ENCODE measurements at regions not wholly inside any gene's neighbourhood (a gene's known extent, or its start where the extent isn't known, plus 50 kb on each side); places are given as distances from the start of the nearest gene placed in this dataset.

GRCh38 chr1:68963353-68963752, 466.5 kb upstream of the DEPDC1 start:
- DNase-seq (no peak), ATAC-seq (no peak), FAIRE-seq (no peak)
- Histone ChIP-seq H3K27ac (no peak overlapping the region), H3K9me3 (no peaks in the 10 kb centered on the region), H3K4me1 (no peaks in the 10 kb centered on the region), H3K4me3 (no peak overlapping the region), H3K36me3 (no peaks in the 10 kb centered on the region), H3K27me3 (no peaks in the 10 kb centered on the region)
- TF ChIP-seq CTCF (IDR thresholded peaks at IDR 0.05): no peak
- intact Hi-C loops (cut with DNase I): no loop called here
- WGBS, 2 donors: 47 to 51% methylated on average over 3 of the region's 3 CpGs

GRCh38 chr1:68969441-68969840, 472.6 kb upstream of the DEPDC1 start:
- Histone ChIP-seq H3K4me1 (no peaks in the 10 kb centered on the region), H3K27me3 (no peaks in the 10 kb centered on the region), H3K4me3 (no peak overlapping the region), H3K27ac (no peak overlapping the region), H3K9me3 (no peaks in the 10 kb centered on the region), H3K36me3 (no peaks in the 10 kb centered on the region)
- intact Hi-C loops (cut with DNase I): no loop called here
- ATAC-seq: no peak
- DNase-seq: no peak
- no peak for FAIRE-seq
- WGBS, 2 donors: 45 to 51% methylated on average over 4 of the region's 4 CpGs
- no peak for TF ChIP-seq CTCF (IDR thresholded peaks at IDR 0.05)

GRCh38 chr1:68970571-68970970, 473.7 kb upstream of the DEPDC1 start:
- H3K4me3 ChIP-seq: no peak overlapping the region
- no peak for TF ChIP-seq CTCF (IDR thresholded peaks at IDR 0.05)
- H3K27me3 ChIP-seq: no peaks in the 10 kb centered on the region
- H3K36me3 ChIP-seq: no peaks in the 10 kb centered on the region
- H3K4me1 ChIP-seq: no peaks in the 10 kb centered on the region
- WGBS, 2 donors: 48 to 49% methylated on average over 2 of the region's 2 CpGs
- ATAC-seq (no peak), DNase-seq (no peak), FAIRE-seq (no peak)
- no peaks in the 10 kb centered on the region for H3K9me3 ChIP-seq
- intact Hi-C loops (cut with DNase I): no loop called here
- H3K27ac ChIP-seq: no peak overlapping the region

GRCh38 chr1:68973459-68974244, 476.8 kb upstream of the DEPDC1 start:
- TF ChIP-seq CTCF (IDR thresholded peaks at IDR 0.05): no peak
- no peak overlapping the region for H3K27ac ChIP-seq
- no peaks in the 10 kb centered on the region for H3K27me3 ChIP-seq
- H3K9me3 ChIP-seq: no peaks in the 10 kb centered on the region
- intact Hi-C loops (cut with DNase I): no loop called here
- no peaks in the 10 kb centered on the region for H3K4me1 ChIP-seq
- no peaks in the 10 kb centered on the region for H3K36me3 ChIP-seq
- DNase-seq (no peak), FAIRE-seq (no peak), ATAC-seq (no peak)
- WGBS, 2 donors: 57 to 64% methylated on average over 6 of the region's 6 CpGs
- no peak overlapping the region for H3K4me3 ChIP-seq

GRCh38 chr1:68974447-68974846, 477.6 kb upstream of the DEPDC1 start:
- intact Hi-C loops (cut with DNase I): no loop called here
- no peak for ATAC-seq

More at GRCh38 chr1:68974447-68974846, 477.6 kb upstream of the DEPDC1 start:
- H3K4me3 ChIP-seq: no peak overlapping the region
- DNase-seq: no peak
- H3K36me3 ChIP-seq: no peaks in the 10 kb centered on the region
- no peak overlapping the region for H3K27ac ChIP-seq
- no peak for FAIRE-seq
- no peaks in the 10 kb centered on the region for H3K9me3 ChIP-seq
- 80 to 81% methylated on average over 5 of the region's 5 CpGs for WGBS, 2 donors
- no peaks in the 10 kb centered on the region for H3K4me1 ChIP-seq
- no peaks in the 10 kb centered on the region for H3K27me3 ChIP-seq
- TF ChIP-seq CTCF (IDR thresholded peaks at IDR 0.05): no peak

Data from pancreas (tissue), 10 donors.